ENCODE measurements at regions not wholly inside any gene's neighbourhood (a gene's known extent, or its start where the extent isn't known, plus 50 kb on each side); places are given as distances from the start of the nearest gene placed in this dataset.

DNA sequence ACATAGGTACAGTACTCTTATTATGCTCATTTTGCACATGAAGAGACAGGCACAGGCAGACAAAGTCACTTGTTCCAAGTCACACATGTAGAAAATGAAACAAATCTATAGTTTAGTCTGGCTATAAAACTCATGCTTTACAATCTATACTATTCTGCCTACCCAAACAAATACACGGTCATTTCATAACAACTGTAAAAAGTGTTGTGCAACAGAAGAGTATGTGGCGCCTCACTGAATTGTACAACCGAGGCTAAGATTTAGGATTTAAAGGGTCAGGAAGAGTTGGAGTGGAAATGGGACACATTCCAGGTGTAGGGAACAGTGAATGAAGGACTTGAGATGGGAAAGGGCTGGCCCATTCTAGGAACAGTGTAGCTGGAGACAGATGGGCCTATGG lies 82.9 kb upstream of the TRIO start:
- Histone ChIP-seq H3K27me3 (no peaks in the 10 kb centered on the region), H3K36me3 (ENCODE audit: low read depth, missing control alignments) (no peaks in the 10 kb centered on the region), H3K4me1 (no peaks in the 10 kb centered on the region), H3K4me3 (no peak overlapping the region), H3K27ac (no peak overlapping the region), H3K9me3 (no peaks in the 10 kb centered on the region)
- TF ChIP-seq POLR2A (IDR thresholded peaks at IDR 0.05), result no peak
- TF ChIP-seq, protein P1, sequence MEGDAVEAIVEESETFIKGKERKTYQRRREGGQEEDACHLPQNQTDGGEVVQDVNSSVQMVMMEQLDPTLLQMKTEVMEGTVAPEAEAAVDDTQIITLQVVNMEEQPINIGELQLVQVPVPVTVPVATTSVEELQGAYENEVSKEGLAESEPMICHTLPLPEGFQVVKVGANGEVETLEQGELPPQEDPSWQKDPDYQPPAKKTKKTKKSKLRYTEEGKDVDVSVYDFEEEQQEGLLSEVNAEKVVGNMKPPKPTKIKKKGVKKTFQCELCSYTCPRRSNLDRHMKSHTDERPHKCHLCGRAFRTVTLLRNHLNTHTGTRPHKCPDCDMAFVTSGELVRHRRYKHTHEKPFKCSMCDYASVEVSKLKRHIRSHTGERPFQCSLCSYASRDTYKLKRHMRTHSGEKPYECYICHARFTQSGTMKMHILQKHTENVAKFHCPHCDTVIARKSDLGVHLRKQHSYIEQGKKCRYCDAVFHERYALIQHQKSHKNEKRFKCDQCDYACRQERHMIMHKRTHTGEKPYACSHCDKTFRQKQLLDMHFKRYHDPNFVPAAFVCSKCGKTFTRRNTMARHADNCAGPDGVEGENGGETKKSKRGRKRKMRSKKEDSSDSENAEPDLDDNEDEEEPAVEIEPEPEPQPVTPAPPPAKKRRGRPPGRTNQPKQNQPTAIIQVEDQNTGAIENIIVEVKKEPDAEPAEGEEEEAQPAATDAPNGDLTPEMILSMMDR (IDR thresholded peaks at IDR 0.05), result no peak
- 85 to 88% methylated on average over 3 of the region's 3 CpGs for WGBS, 2 donors
- DNase-seq, result no peak
- intact Hi-C loops (cut with DNase I; ENCODE audit: low total_unique reads), result no loop called here

DNA sequence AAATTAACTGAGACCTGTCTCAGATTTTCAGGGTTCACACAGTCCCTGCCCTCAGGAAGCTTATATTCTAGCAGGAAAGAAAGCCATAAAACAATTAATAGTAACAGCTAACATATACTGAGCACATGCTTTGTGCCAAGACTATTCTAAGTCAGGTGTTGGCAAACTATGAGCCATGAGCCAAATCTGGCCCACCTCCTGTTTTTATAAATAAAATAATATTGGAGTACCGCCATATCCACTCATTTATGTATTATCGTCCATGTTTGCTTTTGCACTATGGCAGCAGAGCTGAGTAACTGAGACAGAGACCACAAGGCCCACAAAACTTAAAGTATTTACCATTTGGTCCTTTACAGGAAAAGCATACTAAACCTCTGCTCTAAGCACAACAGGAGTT lies 83.3 kb upstream of the TRIO start:
- Histone ChIP-seq H3K27ac (no peak overlapping the region), H3K4me3 (no peak overlapping the region), H3K27me3 (no peaks in the 10 kb centered on the region), H3K4me1 (no peaks in the 10 kb centered on the region), H3K36me3 (ENCODE audit: low read depth, missing control alignments) (no peaks in the 10 kb centered on the region), H3K9me3 (no peaks in the 10 kb centered on the region)
- DNase-seq, result no peak
- intact Hi-C loops (cut with DNase I; ENCODE audit: low total_unique reads), result no loop called here
- TF ChIP-seq, protein P1 (IDR thresholded peaks at IDR 0.05), result no peak
- TF ChIP-seq POLR2A (IDR thresholded peaks at IDR 0.05), result no peak
- 92 to 95% methylated on average over 2 of the region's 2 CpGs for WGBS, 2 donors

DNA sequence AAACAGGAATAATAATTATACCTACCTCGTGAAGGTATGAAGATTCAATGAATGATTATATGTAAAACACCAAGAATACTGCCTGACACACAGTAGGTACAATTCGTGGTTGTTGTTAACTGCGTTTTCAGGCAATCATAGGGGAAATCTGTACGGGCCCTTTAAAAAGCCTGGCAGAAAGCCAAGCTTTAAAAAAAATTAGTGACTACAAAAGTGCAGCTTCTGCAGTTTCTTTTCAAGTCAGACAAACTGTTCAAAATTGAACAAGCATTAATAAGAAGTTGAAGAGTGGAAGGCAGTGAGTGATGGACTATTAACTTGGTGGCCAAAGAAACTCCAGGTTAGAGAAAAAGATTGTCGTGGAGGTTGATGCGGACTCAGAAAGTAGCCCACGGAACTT lies 85.9 kb upstream of the TRIO start:
- no peak for DNase-seq
- intact Hi-C loops (cut with DNase I; ENCODE audit: low total_unique reads), result no loop called here
- H3K4me3 ChIP-seq, result no peak overlapping the region
- TF ChIP-seq, protein P1 (IDR thresholded peaks at IDR 0.05), result no peak
- TF ChIP-seq POLR2A (IDR thresholded peaks at IDR 0.05), result no peak
- no peak overlapping the region for H3K27ac ChIP-seq
- no peaks in the 10 kb centered on the region for H3K27me3 ChIP-seq
- no peaks in the 10 kb centered on the region for H3K4me1 ChIP-seq
- H3K9me3 ChIP-seq, result no peaks in the 10 kb centered on the region
- H3K36me3 ChIP-seq (ENCODE audit: low read depth, missing control alignments), result no peaks in the 10 kb centered on the region
- 77% methylated on average over 7 of the region's 7 CpGs for WGBS, 2 donors

DNA sequence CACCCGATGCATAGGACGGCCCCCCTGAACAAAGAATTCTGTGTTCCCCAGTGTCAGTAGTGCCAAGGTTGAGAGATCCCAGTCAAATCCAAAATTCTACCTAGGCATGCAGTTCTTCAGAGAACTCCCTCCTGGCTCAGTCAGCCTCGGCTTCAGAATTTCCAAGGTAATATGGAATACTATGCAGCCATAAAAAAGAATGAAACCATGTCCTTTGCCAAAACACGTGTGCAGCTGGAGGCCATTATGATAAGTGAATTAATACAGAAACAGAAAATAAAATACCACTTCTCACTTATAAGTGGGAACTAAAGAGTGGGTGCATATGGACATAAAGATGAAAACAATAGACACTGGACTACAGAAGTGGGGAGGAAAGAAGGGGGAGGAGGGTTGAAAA lies 87.1 kb upstream of the TRIO start:
- Histone ChIP-seq H3K27ac (no peak overlapping the region), H3K36me3 (ENCODE audit: low read depth, missing control alignments) (no peaks in the 10 kb centered on the region), H3K27me3 (no peaks in the 10 kb centered on the region), H3K4me1 (no peaks in the 10 kb centered on the region), H3K9me3 (no peaks in the 10 kb centered on the region), H3K4me3 (no peak overlapping the region)
- WGBS, 2 donors, result 86 to 92% methylated on average over 4 of the region's 4 CpGs
- no peak for TF ChIP-seq POLR2A (IDR thresholded peaks at IDR 0.05)
- TF ChIP-seq, protein P1 (IDR thresholded peaks at IDR 0.05), result no peak
- intact Hi-C loops (cut with DNase I; ENCODE audit: low total_unique reads), result no loop called here
- DNase-seq, result no peak

Data from testis (tissue), 2 donors.